SK-N-SH (cell line): ENCODE measurements at regions not wholly inside any gene's neighbourhood (a gene's known extent, or its start where the extent isn't known, plus 50 kb on each side); places are given as distances from the start of the nearest gene placed in this dataset.

Source experiments
- CTCF ChIA-PET: fragments of 300-600, 350-600 bp; formaldehyde crosslinking; extraction: SDS; loops from one replicate; lab custom pipeline; 2021; lab: Yijun Ruan, JAX
- POLR2A ChIA-PET: fragments of 350-600 bp; sonication (Branson Sonifier 250); formaldehyde crosslinking; extraction: SDS; loops from one replicate; lab custom pipeline; 2020; ENCODE audit warnings: antibody characterized with exemption, inconsistent platforms; lab: Yijun Ruan, JAX
- DNase-seq: peaks from one replicate; pipeline ENCODE4 v3.0.0; 2012
- H2AFZ ChIP-seq: fragments of 200-600 bp; sonication (generic); 2 replicates; pipeline ENCODE4 v1.8.1; 2016; ENCODE audit warnings: antibody characterized with exemption, mild to moderate bottlenecking, low read depth
- H3F3A ChIP-seq: fragments of 200-600 bp; sonication (generic); replicated peaks from 2 replicates; pipeline ENCODE3; 2016; ENCODE audit warnings: antibody characterized with exemption, mild to moderate bottlenecking; ENCODE audit not compliant: insufficient read depth
- H3K27ac ChIP-seq, 2 experiments: fragments of 200-500 bp in 1 of 2; fragments of 200-600 bp in 1 of 2; sonication (Bioruptor generic) in 1 of 2; sonication (generic), shearing (Covaris generic) in 1 of 2; 2 replicates each; pipeline versions ENCODE4 v1.5.1 to v1.6.1; 2014 to 2016; ENCODE audit warnings: low read depth in 2 of 2, inconsistent platforms in 1 of 2, low read length in 1 of 2, mild to moderate bottlenecking in 1 of 2, mixed read lengths in 1 of 2
- H3K27me3 ChIP-seq: fragments of 200-600 bp; sonication (generic), shearing (Covaris generic); 2 replicates; pipeline ENCODE4 v1.6.1; 2016; ENCODE audit warnings: mixed run types; ENCODE audit not compliant: insufficient read depth
- H3K36me3 ChIP-seq, 2 experiments: fragments of 200-500 bp in 1 of 2; fragments of 200-600 bp in 1 of 2; sonication (Bioruptor generic) in 1 of 2; sonication (generic) in 1 of 2; replicated peaks in 1 of 2; 2 replicates each; pipeline versions ENCODE3 to v1.5.1; 2014 to 2016; ENCODE audit warnings: low read length in 1 of 2, mild to moderate bottlenecking in 1 of 2; ENCODE audit not compliant: insufficient read depth in 2 of 2, control insufficient read depth in 1 of 2
- H3K4me1 ChIP-seq, 2 experiments: fragments of 200-500 bp in 1 of 2; fragments of 200-600 bp in 1 of 2; sonication (Bioruptor generic) in 1 of 2; sonication (generic), shearing (Covaris generic) in 1 of 2; 2 replicates each; pipeline versions ENCODE4 v1.5.1 to v1.6.1; 2014 to 2016; ENCODE audit warnings: low read depth in 1 of 2, low read length in 1 of 2, mixed run types in 1 of 2; ENCODE audit not compliant: insufficient read depth in 2 of 2, control insufficient read depth in 1 of 2
- H3K4me2 ChIP-seq: fragments of 200-600 bp; sonication (generic), shearing (Covaris generic); 2 replicates; pipeline ENCODE4 v1.6.1; 2017; ENCODE audit warnings: mixed run types
- H3K4me3 ChIP-seq, 2 experiments: fragments of 200-500 bp in 1 of 2; fragments of 200-600 bp in 1 of 2; sonication (Bioruptor generic) in 1 of 2; sonication (generic), shearing (Covaris generic) in 1 of 2; 2 replicates each; pipeline versions ENCODE4 v1.5.1 to v1.8.1; 2014 to 2016; ENCODE audit warnings: low read depth in 2 of 2, inconsistent platforms in 1 of 2, low read length in 1 of 2, mild to moderate bottlenecking in 1 of 2, mixed read lengths in 1 of 2, moderate library complexity in 1 of 2
- H3K79me2 ChIP-seq: fragments of 200-600 bp; sonication (generic); 2 replicates; pipeline ENCODE4 v1.8.1; 2017; ENCODE audit warnings: mild to moderate bottlenecking; ENCODE audit not compliant: insufficient read depth
- H3K9ac ChIP-seq: fragments of 200-600 bp; sonication (generic); 2 replicates; pipeline ENCODE4 v1.6.1; 2017; ENCODE audit warnings: mixed run types
- H3K9me2 ChIP-seq: fragments of 200-600 bp; sonication (generic); 2 replicates; pipeline ENCODE4 v1.6.1; 2017; ENCODE audit warnings: mixed run types
- H3K9me3 ChIP-seq: fragments of 200-600 bp; sonication (generic); 2 replicates; pipeline ENCODE4 v1.6.1; 2017; ENCODE audit warnings: mixed run types, mild to moderate bottlenecking, moderate library complexity
- H4K20me1 ChIP-seq: fragments of 200-600 bp; sonication (generic); 2 replicates; pipeline ENCODE4 v1.6.1; 2017; ENCODE audit warnings: mild to moderate bottlenecking, mixed run types; ENCODE audit not compliant: insufficient read depth
- CHD2 ChIP-seq: fragments of 150-350 bp; IDR thresholded peaks from 2 replicates; pipeline ENCODE4 v1.6.1; 2018; ENCODE audit warnings: low read length; ENCODE audit not compliant: partially characterized antibody
- EZH2phosphoT487 ChIP-seq: fragments of 200-600 bp; sonication (generic); IDR thresholded peaks from 2 replicates; pipeline ENCODE4 v1.6.1; 2017; ENCODE audit warnings: low read depth, mixed run types, mild to moderate bottlenecking, antibody characterized with exemption, moderate library complexity, borderline replicate concordance
- FOXJ3 ChIP-seq: sonication (generic); formaldehyde crosslinking; IDR thresholded peaks from 2 replicates; pipeline ENCODE4 v1.5.1; 2020; ENCODE audit warnings: mild to moderate bottlenecking, missing genetic modification reagents
- GABPA ChIP-seq: IDR thresholded peaks from 2 replicates; pipeline ENCODE4 v1.4.0; 2012; ENCODE audit warnings: low read depth, mild to moderate bottlenecking
- GATA2 ChIP-seq: sonication (generic); formaldehyde crosslinking; IDR thresholded peaks from 2 replicates; pipeline ENCODE4 v1.5.0; 2020; ENCODE audit warnings: mild to moderate bottlenecking, missing genetic modification reagents
- JUND ChIP-seq: IDR thresholded peaks from 2 replicates; pipeline ENCODE4 v1.4.0; 2012
- MEF2A ChIP-seq: IDR thresholded peaks from 2 replicates; pipeline ENCODE4 v1.4.0; 2012; ENCODE audit warnings: low read depth, borderline replicate concordance
- MXI1 ChIP-seq: IDR thresholded peaks from 2 replicates; pipeline ENCODE4 v1.6.1; 2012; ENCODE audit warnings: mild to moderate bottlenecking, low read depth, low read length, improper control_type of control experiment
- NFIC ChIP-seq: IDR thresholded peaks from 2 replicates; pipeline ENCODE4 v1.4.0; 2012; ENCODE audit warnings: borderline replicate concordance
- POLR2AphosphoS5 ChIP-seq: IDR thresholded peaks from 2 replicates; pipeline ENCODE4 v1.6.1; 2012; ENCODE audit warnings: low read depth, low read length
- RAD21 ChIP-seq: IDR thresholded peaks from 2 replicates; pipeline ENCODE4 v1.6.1; 2012; ENCODE audit warnings: mild to moderate bottlenecking, low read length
- SMC3 ChIP-seq: IDR thresholded peaks from 2 replicates; pipeline ENCODE4 v1.6.1; 2012; ENCODE audit warnings: low read depth, low read length, improper control_type of control experiment
- TCF12 ChIP-seq: IDR thresholded peaks from 2 replicates; pipeline ENCODE4 v1.4.0; 2012
- TEAD4 ChIP-seq: IDR thresholded peaks from 2 replicates; pipeline ENCODE4 v1.4.0; 2012; ENCODE audit warnings: mild to moderate bottlenecking, borderline replicate concordance; ENCODE audit not compliant: insufficient read depth
- WGBS: methylation state at CpG from one replicate; pipeline ENCODE4 v1.1.6; 2017; ENCODE audit warnings: low lambda C conversion rate; 5-methylcytosine and 5-hydroxymethylcytosine counted together
- TF ChIP-seq, protein P1 (sequence below): fragments of 200-600 bp; sonication (generic); IDR thresholded peaks from 2 replicates; pipeline ENCODE4 v1.6.1; 2017; ENCODE audit warnings: antibody characterized with exemption, mild to moderate bottlenecking, moderate library complexity
- TF ChIP-seq, protein P2 (sequence below): IDR thresholded peaks from 2 replicates; pipeline ENCODE4 v1.6.1; 2012; ENCODE audit warnings: mild to moderate bottlenecking, low read depth, low read length, moderate library complexity

DNA sequence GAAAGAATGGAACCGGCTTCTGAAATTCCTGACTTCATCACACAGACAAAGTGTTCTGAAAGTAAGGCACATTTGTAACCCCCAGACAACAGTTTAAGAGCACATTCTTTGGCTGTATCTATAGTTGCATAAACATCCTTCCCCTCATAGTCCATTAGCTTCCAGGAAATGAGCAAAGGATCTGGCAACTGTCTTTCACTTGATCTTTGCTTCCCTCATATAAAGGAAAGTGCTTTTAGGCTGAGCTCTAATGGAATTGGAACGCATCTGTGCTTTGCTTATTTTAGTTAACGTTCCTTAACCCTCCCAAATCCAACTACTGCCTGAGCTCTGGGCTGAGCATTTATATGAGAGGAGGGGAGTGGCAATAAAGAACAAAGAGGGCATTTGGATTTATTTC is 76.9 kb upstream of the API5 start:
- Histone ChIP-seq H3K79me2 (no peaks in the 10 kb centered on the region), H3K9ac (no peak overlapping the region), H3K4me1 (no peaks in the 10 kb centered on the region), H4K20me1 (no peaks in the 10 kb centered on the region), H3K4me2 (no peak overlapping the region), H3K27me3 (no peaks in the 10 kb centered on the region), H3K27ac (no peak overlapping the region), H3K9me3 (no peaks in the 10 kb centered on the region), H3F3A (no peaks in the 10 kb centered on the region), H3K4me3 (no peak overlapping the region), H3K36me3 (no peaks in the 10 kb centered on the region), H3K9me2 (no peaks in the 10 kb centered on the region), H2AFZ (no peak overlapping the region)
- no peak for DNase-seq
- WGBS = 12% methylated on average over 3 of the region's 3 CpGs
- TF ChIP-seq GABPA (no peak), TCF12 (no peak), JUND (no peak), TEAD4 (no peak), NFIC (no peak), SMC3 (no peak), MEF2A (no peak), POLR2AphosphoS5 (no peak), CHD2 (no peak), RAD21 (no peak), GATA2 (CRISPR knock-in tag) (no peak), FOXJ3 (no peak), EZH2phosphoT487 (no peak), MXI1 (no peak)
- TF ChIP-seq, protein P1, sequence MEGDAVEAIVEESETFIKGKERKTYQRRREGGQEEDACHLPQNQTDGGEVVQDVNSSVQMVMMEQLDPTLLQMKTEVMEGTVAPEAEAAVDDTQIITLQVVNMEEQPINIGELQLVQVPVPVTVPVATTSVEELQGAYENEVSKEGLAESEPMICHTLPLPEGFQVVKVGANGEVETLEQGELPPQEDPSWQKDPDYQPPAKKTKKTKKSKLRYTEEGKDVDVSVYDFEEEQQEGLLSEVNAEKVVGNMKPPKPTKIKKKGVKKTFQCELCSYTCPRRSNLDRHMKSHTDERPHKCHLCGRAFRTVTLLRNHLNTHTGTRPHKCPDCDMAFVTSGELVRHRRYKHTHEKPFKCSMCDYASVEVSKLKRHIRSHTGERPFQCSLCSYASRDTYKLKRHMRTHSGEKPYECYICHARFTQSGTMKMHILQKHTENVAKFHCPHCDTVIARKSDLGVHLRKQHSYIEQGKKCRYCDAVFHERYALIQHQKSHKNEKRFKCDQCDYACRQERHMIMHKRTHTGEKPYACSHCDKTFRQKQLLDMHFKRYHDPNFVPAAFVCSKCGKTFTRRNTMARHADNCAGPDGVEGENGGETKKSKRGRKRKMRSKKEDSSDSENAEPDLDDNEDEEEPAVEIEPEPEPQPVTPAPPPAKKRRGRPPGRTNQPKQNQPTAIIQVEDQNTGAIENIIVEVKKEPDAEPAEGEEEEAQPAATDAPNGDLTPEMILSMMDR = no peak
- TF ChIP-seq, protein P2, sequence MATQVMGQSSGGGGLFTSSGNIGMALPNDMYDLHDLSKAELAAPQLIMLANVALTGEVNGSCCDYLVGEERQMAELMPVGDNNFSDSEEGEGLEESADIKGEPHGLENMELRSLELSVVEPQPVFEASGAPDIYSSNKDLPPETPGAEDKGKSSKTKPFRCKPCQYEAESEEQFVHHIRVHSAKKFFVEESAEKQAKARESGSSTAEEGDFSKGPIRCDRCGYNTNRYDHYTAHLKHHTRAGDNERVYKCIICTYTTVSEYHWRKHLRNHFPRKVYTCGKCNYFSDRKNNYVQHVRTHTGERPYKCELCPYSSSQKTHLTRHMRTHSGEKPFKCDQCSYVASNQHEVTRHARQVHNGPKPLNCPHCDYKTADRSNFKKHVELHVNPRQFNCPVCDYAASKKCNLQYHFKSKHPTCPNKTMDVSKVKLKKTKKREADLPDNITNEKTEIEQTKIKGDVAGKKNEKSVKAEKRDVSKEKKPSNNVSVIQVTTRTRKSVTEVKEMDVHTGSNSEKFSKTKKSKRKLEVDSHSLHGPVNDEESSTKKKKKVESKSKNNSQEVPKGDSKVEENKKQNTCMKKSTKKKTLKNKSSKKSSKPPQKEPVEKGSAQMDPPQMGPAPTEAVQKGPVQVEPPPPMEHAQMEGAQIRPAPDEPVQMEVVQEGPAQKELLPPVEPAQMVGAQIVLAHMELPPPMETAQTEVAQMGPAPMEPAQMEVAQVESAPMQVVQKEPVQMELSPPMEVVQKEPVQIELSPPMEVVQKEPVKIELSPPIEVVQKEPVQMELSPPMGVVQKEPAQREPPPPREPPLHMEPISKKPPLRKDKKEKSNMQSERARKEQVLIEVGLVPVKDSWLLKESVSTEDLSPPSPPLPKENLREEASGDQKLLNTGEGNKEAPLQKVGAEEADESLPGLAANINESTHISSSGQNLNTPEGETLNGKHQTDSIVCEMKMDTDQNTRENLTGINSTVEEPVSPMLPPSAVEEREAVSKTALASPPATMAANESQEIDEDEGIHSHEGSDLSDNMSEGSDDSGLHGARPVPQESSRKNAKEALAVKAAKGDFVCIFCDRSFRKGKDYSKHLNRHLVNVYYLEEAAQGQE = no peak
- POLR2A ChIA-PET = no interaction called here
- CTCF ChIA-PET = interaction anchor here (0.8 kb wide), 1 partner anchor 44 kb away, joined by 3 read pairs; no protein-coding TSS in a partner anchor
